ENCODE measurements at regions not wholly inside any gene's neighbourhood (a gene's known extent, or its start where the extent isn't known, plus 50 kb on each side); places are given as distances from the start of the nearest gene placed in this dataset.

DNA sequence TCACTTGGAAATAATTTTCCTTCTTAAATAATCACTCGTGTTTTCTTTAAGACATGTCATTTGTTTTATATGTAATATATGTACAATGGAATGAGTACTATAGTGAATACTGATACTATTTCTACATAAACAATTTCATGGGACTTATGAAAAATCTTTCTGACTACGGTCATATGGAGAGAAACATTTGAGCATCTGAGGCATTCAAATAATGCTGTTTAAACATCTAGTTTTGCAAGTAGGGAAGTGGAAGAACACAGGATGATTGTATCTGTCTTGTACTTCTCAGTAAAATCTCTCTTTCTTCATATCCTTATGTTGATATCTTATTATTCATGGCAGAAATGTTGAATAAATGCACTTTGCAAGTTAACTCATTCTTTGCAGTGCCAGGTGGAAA, 599.5 kb upstream of the KCNMB2 start:
- TF ChIP-seq, protein P1, sequence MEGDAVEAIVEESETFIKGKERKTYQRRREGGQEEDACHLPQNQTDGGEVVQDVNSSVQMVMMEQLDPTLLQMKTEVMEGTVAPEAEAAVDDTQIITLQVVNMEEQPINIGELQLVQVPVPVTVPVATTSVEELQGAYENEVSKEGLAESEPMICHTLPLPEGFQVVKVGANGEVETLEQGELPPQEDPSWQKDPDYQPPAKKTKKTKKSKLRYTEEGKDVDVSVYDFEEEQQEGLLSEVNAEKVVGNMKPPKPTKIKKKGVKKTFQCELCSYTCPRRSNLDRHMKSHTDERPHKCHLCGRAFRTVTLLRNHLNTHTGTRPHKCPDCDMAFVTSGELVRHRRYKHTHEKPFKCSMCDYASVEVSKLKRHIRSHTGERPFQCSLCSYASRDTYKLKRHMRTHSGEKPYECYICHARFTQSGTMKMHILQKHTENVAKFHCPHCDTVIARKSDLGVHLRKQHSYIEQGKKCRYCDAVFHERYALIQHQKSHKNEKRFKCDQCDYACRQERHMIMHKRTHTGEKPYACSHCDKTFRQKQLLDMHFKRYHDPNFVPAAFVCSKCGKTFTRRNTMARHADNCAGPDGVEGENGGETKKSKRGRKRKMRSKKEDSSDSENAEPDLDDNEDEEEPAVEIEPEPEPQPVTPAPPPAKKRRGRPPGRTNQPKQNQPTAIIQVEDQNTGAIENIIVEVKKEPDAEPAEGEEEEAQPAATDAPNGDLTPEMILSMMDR (conservative IDR thresholded peaks at IDR 0.05; ENCODE audit: low read depth), result no peak
- POLR2A ChIA-PET (ENCODE audit: low non-redundant PET), result no interaction called here

GRCh38 chr3:177942911-177943310, 593.3 kb upstream of the KCNMB2 start:
- TF ChIP-seq, protein P1 (conservative IDR thresholded peaks at IDR 0.05; ENCODE audit: low read depth), result no peak
- H3K27ac ChIP-seq, result no peak overlapping the region
- no peak for DNase-seq (ENCODE audit: low spot score)
- ChIA-PET CTCF (interaction anchor here (0.6 kb wide), 1 partner anchor 415 kb away, joined by 6 read pairs; no protein-coding TSS in a partner anchor), POLR2A (ENCODE audit: low non-redundant PET) (no interaction called here)

More for the DNA sequence above, 599.5 kb upstream of the KCNMB2 start:
- H3K27ac ChIP-seq, result no peak overlapping the region
- CTCF ChIA-PET, result no interaction called here
- no peak for DNase-seq (ENCODE audit: low spot score)

DNA sequence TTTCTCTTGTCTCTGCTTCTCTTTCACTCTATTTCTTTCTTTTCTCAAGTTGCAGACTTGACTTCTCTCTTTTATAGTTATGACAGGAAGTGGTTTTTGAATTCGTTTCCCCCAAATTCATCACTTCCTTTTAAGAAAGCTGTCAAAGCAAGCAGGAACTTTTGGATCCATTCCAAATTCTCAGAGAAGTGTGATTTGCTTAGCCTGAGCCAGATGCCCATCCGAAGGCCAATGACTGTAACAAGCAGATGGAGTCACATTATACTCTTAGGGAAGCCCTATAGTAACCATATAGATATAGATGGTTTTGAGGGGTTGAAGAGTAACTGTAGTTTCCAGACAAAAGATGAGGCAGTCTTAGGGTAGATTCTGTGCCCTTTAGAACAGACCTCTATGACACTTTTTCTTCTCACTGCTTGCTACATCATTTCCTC, 592.0 kb upstream of the KCNMB2 start:
- POLR2A ChIA-PET (ENCODE audit: low non-redundant PET), result no interaction called here
- no peak for DNase-seq (ENCODE audit: low spot score)
- TF ChIP-seq, protein P1 (conservative IDR thresholded peaks at IDR 0.05; ENCODE audit: low read depth), result no peak
- CTCF ChIA-PET, result no interaction called here
- H3K27ac ChIP-seq, result no peak overlapping the region

GRCh38 chr3:177946048-177946447, 590.2 kb upstream of the KCNMB2 start:
- CTCF ChIA-PET, result interaction anchor here (0.7 kb wide), 1 partner anchor 361 kb away, joined by 3 read pairs; no protein-coding TSS in a partner anchor
- H3K27ac ChIP-seq, result no peak overlapping the region
- DNase-seq (ENCODE audit: low spot score), result no peak
- TF ChIP-seq, protein P1 (conservative IDR thresholded peaks at IDR 0.05; ENCODE audit: low read depth), result no peak
- POLR2A ChIA-PET (ENCODE audit: low non-redundant PET), result no interaction called here

- TF ChIP-seq, protein P1 (conservative IDR thresholded peaks at IDR 0.05; ENCODE audit: low read depth), result no peak
- POLR2A ChIA-PET (ENCODE audit: low non-redundant PET), result no interaction called here
- no peak for DNase-seq (ENCODE audit: low spot score)
- CTCF ChIA-PET, result interaction anchor here (0.7 kb wide), 1 partner anchor 361 kb away, joined by 3 read pairs; no protein-coding TSS in a partner anchor
- no peak overlapping the region for H3K27ac ChIP-seq
Measured at GRCh38 chr3:177946497-177946896, 589.7 kb upstream of the KCNMB2 start.

GRCh38 chr3:177946936-177947335, 589.3 kb upstream of the KCNMB2 start:
- TF ChIP-seq, protein P1 (conservative IDR thresholded peaks at IDR 0.05; ENCODE audit: low read depth), result no peak
- H3K27ac ChIP-seq, result no peak overlapping the region
- ChIA-PET CTCF (interaction anchor here (0.7 kb wide), 1 partner anchor 456 kb away, joined by 3 read pairs; no protein-coding TSS in a partner anchor), POLR2A (ENCODE audit: low non-redundant PET) (no interaction called here)
- no peak for DNase-seq (ENCODE audit: low spot score)

All from RWPE1 (cell line).